GM10266 (cell line): ENCODE measurements at regions not wholly inside any gene's neighbourhood (a gene's known extent, or its start where the extent isn't known, plus 50 kb on each side); places are given as distances from the start of the nearest gene placed in this dataset.
"Not testable (repeated sequence)": the region's sequence is repeated elsewhere in the genome, so short reads cannot be mapped to it uniquely, and the experiment has no call there.

ENCODE experiments used
- DNase-seq: peaks from one replicate; pipeline ENCODE4 v3.0.0; 2012; ENCODE audit errors: extremely low spot score
- TF ChIP-seq, protein P1 (sequence below): IDR thresholded peaks from 2 replicates; pipeline ENCODE4 v1.5.1; 2012; ENCODE audit warnings: mild to moderate bottlenecking, low read depth; ENCODE audit not compliant: control insufficient read depth, insufficient read depth; ENCODE audit errors: missing control alignments

- TF ChIP-seq, protein P1, sequence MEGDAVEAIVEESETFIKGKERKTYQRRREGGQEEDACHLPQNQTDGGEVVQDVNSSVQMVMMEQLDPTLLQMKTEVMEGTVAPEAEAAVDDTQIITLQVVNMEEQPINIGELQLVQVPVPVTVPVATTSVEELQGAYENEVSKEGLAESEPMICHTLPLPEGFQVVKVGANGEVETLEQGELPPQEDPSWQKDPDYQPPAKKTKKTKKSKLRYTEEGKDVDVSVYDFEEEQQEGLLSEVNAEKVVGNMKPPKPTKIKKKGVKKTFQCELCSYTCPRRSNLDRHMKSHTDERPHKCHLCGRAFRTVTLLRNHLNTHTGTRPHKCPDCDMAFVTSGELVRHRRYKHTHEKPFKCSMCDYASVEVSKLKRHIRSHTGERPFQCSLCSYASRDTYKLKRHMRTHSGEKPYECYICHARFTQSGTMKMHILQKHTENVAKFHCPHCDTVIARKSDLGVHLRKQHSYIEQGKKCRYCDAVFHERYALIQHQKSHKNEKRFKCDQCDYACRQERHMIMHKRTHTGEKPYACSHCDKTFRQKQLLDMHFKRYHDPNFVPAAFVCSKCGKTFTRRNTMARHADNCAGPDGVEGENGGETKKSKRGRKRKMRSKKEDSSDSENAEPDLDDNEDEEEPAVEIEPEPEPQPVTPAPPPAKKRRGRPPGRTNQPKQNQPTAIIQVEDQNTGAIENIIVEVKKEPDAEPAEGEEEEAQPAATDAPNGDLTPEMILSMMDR = no peak
- no peak for DNase-seq
These were observed 131.0 kb downstream of the KCNK1 start for GRCh38 chr1:233744779-233745513.

- DNase-seq = no peak
- TF ChIP-seq, protein P1 = no peak
These were observed 136.2 kb downstream of the KCNK1 start for GRCh38 chr1:233750139-233750538.

DNA sequence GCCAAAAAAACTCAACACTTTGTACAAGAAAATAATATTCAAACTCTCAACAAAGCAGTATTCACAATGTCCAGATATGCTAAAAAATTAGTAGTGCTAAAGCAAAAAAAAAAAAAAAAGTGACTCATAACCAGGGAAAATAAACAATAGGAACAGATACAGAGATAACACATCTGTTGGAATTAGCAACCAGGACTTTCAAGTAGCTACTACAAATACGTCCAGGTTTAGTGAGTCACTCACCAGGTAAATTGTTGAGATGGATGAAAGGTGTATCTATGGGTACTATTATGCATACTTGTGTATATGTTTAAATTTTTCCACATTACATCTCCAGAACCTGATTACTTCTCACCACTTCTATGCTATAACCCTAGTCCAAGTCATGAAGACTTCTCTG lies 144.8 kb upstream of the SLC35F3 start:
- TF ChIP-seq, protein P1 = no peak
- no peak for DNase-seq

- DNase-seq = not testable (repeated sequence)
These were observed 140.2 kb upstream of the SLC35F3 start for GRCh38 chr1:233764304-233764703.

DNA sequence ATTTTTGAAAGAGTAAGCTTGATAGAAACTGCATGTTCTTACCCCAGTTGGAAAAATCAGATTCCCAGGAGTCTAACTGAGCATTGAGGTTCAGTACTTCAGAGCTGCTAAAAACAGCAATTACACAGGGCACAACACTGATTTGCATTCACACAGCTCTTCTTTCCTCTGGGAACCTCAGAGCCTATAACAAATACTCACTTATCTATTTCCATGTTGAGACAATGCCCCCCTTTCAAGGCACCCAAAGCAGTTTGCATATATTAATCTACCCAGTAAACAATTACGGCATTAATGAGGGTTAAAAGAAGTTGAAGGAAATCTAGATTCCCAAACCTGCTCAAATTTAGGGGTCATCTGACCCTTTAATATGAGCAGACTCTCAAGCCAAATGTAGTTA lies 126.9 kb upstream of the SLC35F3 start:
- no peak for DNase-seq
- TF ChIP-seq, protein P1 = no peak

DNA sequence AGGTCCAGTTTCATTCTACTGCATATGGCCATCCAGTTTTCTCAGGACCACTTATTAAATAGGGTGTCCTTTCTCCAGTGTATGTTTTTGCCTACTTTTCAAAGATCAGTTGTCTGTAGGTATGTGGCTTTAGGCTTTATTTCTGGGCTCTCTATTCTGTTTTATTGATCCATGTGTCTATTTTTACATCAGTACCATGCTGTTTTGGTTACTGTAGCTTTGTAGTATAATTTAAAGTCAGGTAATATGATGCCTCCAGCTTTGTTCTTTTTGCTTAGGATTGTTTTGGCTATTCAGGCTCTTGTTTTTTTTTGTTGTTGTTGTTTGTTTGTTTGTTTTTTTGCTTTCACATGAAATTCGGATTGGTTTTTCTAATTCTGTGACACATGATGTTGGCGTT lies 124.4 kb upstream of the SLC35F3 start:
- TF ChIP-seq, protein P1 = no peak
- no peak for DNase-seq

- DNase-seq = no peak
- TF ChIP-seq, protein P1 = no peak
These were observed 121.4 kb upstream of the SLC35F3 start for GRCh38 chr1:233782937-233783586.
